HFFc6 (cell line): ENCODE measurements at regions not wholly inside any gene's neighbourhood (a gene's known extent, or its start where the extent isn't known, plus 50 kb on each side); places are given as distances from the start of the nearest gene placed in this dataset.
A peak's percentile ranks its signal among the peaks of the same experiment; 100 is the strongest.

Source experiments
- DNase-seq: peaks from one replicate; pipeline ENCODE4 v3.0.0-alpha.2; 2018
- H3K27ac Mint-ChIP-seq: 2 replicates; pipeline ENCODE4 v1.8.0; 2020; ENCODE audit warnings: mild to moderate bottlenecking, mixed read lengths
- H3K27me3 Mint-ChIP-seq: 2 replicates; pipeline ENCODE4 v1.8.0; 2021; ENCODE audit warnings: mild to moderate bottlenecking, moderate library complexity, mixed read lengths; ENCODE audit not compliant: insufficient read depth
- H3K36me3 Mint-ChIP-seq: 2 replicates; pipeline ENCODE4 v1.8.0; 2021; ENCODE audit warnings: low read depth, mixed read lengths
- H3K4me1 Mint-ChIP-seq: 2 replicates; pipeline ENCODE4 v1.8.0; 2020; ENCODE audit warnings: low read depth, mixed read lengths
- H3K4me3 Mint-ChIP-seq: 2 replicates; pipeline ENCODE4 v1.8.0; 2020; ENCODE audit warnings: mild to moderate bottlenecking, moderate library complexity, mixed read lengths
- H3K9me3 Mint-ChIP-seq: 2 replicates; pipeline ENCODE4 v1.8.0; 2020; ENCODE audit warnings: mild to moderate bottlenecking, mixed read lengths
- TF ChIP-seq, protein P1 (sequence below): fragments of 200-600 bp; sonication (generic); IDR thresholded peaks from 2 replicates; pipeline ENCODE4 v1.5.0; 2021; ENCODE audit warnings: antibody characterized with exemption, mild to moderate bottlenecking

- TF ChIP-seq, protein P1, sequence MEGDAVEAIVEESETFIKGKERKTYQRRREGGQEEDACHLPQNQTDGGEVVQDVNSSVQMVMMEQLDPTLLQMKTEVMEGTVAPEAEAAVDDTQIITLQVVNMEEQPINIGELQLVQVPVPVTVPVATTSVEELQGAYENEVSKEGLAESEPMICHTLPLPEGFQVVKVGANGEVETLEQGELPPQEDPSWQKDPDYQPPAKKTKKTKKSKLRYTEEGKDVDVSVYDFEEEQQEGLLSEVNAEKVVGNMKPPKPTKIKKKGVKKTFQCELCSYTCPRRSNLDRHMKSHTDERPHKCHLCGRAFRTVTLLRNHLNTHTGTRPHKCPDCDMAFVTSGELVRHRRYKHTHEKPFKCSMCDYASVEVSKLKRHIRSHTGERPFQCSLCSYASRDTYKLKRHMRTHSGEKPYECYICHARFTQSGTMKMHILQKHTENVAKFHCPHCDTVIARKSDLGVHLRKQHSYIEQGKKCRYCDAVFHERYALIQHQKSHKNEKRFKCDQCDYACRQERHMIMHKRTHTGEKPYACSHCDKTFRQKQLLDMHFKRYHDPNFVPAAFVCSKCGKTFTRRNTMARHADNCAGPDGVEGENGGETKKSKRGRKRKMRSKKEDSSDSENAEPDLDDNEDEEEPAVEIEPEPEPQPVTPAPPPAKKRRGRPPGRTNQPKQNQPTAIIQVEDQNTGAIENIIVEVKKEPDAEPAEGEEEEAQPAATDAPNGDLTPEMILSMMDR: no peak
- H3K9me3 Mint-ChIP-seq: no peaks in the 10 kb centered on the region
- H3K4me1 Mint-ChIP-seq: no peaks in the 10 kb centered on the region
- DNase-seq: no peak
- peaks cover 18% of the 10 kb centered on the region for H3K27me3 Mint-ChIP-seq
- H3K36me3 Mint-ChIP-seq: no peaks in the 10 kb centered on the region
- H3K27ac Mint-ChIP-seq: no peak overlapping the region
- no peak overlapping the region for H3K4me3 Mint-ChIP-seq
Measured at GRCh38 chr12:30874455-30875321, 51.9 kb upstream of the TSPAN11 start.

- Mint-ChIP-seq H3K4me1 (no peaks in the 10 kb centered on the region), H3K27me3 (peaks cover 8% of the 10 kb centered on the region), H3K9me3 (no peaks in the 10 kb centered on the region), H3K4me3 (peak overlapping the region; percentile 8; the same call in 1 of the 2 replicates), H3K27ac (no peak overlapping the region), H3K36me3 (no peaks in the 10 kb centered on the region)
- no peak for DNase-seq
- TF ChIP-seq, protein P1: no peak
Measured at GRCh38 chr12:30870491-30871265, 55.9 kb upstream of the TSPAN11 start.

GRCh38 chr12:30867415-30867814, 59.1 kb upstream of the TSPAN11 start:
- Mint-ChIP-seq H3K4me3 (no peak overlapping the region), H3K27me3 (peaks cover 12% of the 10 kb centered on the region), H3K4me1 (no peaks in the 10 kb centered on the region), H3K27ac (no peak overlapping the region), H3K36me3 (no peaks in the 10 kb centered on the region), H3K9me3 (no peaks in the 10 kb centered on the region)
- DNase-seq: no peak
- TF ChIP-seq, protein P1: no peak

GRCh38 chr12:30866256-30866655, 60.3 kb upstream of the TSPAN11 start:
- Mint-ChIP-seq H3K4me1 (no peaks in the 10 kb centered on the region), H3K27me3 (peaks cover 10% of the 10 kb centered on the region), H3K27ac (no peak overlapping the region), H3K36me3 (no peaks in the 10 kb centered on the region), H3K4me3 (no peak overlapping the region), H3K9me3 (no peaks in the 10 kb centered on the region)
- DNase-seq: no peak
- TF ChIP-seq, protein P1: no peak

GRCh38 chr12:30863839-30864238, 62.7 kb upstream of the TSPAN11 start:
- TF ChIP-seq, protein P1: no peak
- Mint-ChIP-seq H3K36me3 (no peaks in the 10 kb centered on the region), H3K27ac (no peak overlapping the region), H3K4me1 (no peaks in the 10 kb centered on the region), H3K4me3 (no peak overlapping the region), H3K9me3 (no peaks in the 10 kb centered on the region), H3K27me3 (peaks cover 18% of the 10 kb centered on the region)
- DNase-seq: no peak
